Peyer's patch (tissue), 4 donors: ENCODE measurements at regions not wholly inside any gene's neighbourhood (a gene's known extent, or its start where the extent isn't known, plus 50 kb on each side); places are given as distances from the start of the nearest gene placed in this dataset.
A peak's percentile ranks its signal among the peaks of the same experiment; 100 is the strongest.

Experiments used
- DNase-seq, 3 donors: peaks; one replicate each; pipeline ENCODE4 v3.0.0-alpha.2; 2017 to 2019
- H3K27ac ChIP-seq, 4 donors: fragments of 200-600 bp; sonication (generic); one replicate each; pipeline ENCODE4 v1.5.1; 2016 to 2019
- H3K27me3 ChIP-seq, 2 donors: fragments of 200-600 bp; sonication (generic); one replicate each; pipeline ENCODE4 v1.5.1; 2019
- H3K36me3 ChIP-seq, 3 donors: fragments of 200-600 bp; sonication (generic); one replicate each; pipeline ENCODE4 v1.5.1; 2016 to 2019
- H3K4me1 ChIP-seq, 4 donors: fragments of 200-600 bp; sonication (generic); one replicate each; pipeline ENCODE4 v1.5.1; 2016 to 2019
- H3K4me3 ChIP-seq, 4 donors: fragments of 200-600 bp; sonication (generic); 1 replicate in 3 of 4; 2 replicates in 1 of 4; pipeline ENCODE4 v1.5.1; 2016 to 2019; ENCODE audit warnings: mild to moderate bottlenecking in 1 of 4
- H3K9me3 ChIP-seq, 4 donors: fragments of 200-600 bp; sonication (generic); one replicate each; pipeline ENCODE4 v1.5.1; 2016 to 2019; ENCODE audit warnings: mild to moderate bottlenecking in 1 of 4
- POLR2A ChIP-seq, 2 donors: fragments of 450-650 bp; IDR thresholded peaks; one replicate each; pipeline ENCODE4 v1.5.1; 2017; ENCODE audit warnings: antibody characterized with exemption in 2 of 2, mild to moderate bottlenecking in 2 of 2, moderate library complexity in 2 of 2
- TF ChIP-seq, protein P1 (sequence below), 6 experiments: fragments of 450-650 bp in 4 of 6; fragments of 200-600 bp in 2 of 6; sonication (generic) in 1 of 6; IDR thresholded peaks; one replicate each; pipeline ENCODE4 v1.5.1; 2017 to 2019; ENCODE audit warnings: antibody characterized with exemption in 6 of 6, mild to moderate bottlenecking in 3 of 6, moderate library complexity in 1 of 6

DNA sequence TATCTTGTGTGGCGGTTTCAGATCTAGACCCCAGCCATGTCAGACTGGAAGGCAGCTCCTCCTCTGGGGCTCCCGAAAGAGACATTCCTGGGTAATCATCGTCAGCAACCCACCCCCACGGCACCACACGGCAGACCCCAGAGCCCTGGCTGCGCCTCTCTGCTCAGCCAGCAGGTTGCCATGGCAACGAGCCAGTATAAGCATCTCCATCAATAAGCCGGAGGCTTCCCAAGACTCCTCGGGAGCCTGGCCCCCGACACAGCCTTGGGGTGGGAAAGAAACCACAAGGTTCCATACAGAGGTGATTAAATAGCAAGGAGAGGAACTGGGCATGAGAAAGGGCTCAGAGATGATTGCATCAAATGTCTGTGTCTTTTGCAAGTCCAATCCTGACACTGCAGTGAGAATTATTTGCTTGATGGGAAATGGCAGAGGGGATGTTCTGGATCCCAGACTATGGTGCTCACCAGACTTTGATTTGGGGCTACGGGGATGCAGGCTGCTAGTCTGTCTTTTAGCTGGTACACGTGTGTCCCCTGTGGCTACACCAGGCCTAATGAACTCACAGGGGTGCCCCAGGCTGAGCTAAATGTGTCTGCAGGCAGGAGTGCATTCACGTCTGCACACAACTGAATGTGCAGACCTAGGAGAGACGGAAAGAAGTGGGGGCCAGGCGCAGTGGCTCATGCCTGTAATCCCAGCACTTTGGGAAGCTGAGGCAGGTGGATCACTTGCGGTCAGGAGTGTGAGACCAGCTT is 320.5 kb upstream of the TNRC6C start:
- DNase-seq: no peak
- H3K27me3 ChIP-seq: no peaks in the 10 kb centered on the region

DNA sequence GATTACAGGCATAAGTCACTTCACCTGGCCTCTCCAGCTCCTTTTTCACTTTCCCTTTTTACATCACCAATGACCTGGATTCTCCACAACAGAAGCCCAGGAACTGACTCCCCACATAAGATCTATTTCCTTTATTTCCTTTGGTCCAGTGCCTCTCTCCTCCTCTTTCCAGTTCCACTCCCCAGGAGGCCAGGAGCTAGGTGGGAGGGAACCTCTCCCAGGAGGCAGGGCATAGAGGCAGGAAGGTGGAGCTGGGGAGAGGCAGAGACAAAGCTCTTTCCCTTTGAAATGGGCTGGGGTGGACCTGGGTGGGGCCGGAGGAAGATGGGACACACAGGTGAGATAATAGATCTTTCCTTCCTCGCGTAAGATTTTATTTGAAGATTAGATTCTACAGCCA is 318.3 kb upstream of the TNRC6C start:
- TF ChIP-seq, protein P1, sequence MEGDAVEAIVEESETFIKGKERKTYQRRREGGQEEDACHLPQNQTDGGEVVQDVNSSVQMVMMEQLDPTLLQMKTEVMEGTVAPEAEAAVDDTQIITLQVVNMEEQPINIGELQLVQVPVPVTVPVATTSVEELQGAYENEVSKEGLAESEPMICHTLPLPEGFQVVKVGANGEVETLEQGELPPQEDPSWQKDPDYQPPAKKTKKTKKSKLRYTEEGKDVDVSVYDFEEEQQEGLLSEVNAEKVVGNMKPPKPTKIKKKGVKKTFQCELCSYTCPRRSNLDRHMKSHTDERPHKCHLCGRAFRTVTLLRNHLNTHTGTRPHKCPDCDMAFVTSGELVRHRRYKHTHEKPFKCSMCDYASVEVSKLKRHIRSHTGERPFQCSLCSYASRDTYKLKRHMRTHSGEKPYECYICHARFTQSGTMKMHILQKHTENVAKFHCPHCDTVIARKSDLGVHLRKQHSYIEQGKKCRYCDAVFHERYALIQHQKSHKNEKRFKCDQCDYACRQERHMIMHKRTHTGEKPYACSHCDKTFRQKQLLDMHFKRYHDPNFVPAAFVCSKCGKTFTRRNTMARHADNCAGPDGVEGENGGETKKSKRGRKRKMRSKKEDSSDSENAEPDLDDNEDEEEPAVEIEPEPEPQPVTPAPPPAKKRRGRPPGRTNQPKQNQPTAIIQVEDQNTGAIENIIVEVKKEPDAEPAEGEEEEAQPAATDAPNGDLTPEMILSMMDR (IDR thresholded peaks at IDR 0.05): no peak
- TF ChIP-seq POLR2A (IDR thresholded peaks at IDR 0.05): no peak
- Histone ChIP-seq H3K4me3 (no peak overlapping the region), H3K9me3 (no peaks in the 10 kb centered on the region), H3K27ac (no peak overlapping the region), H3K4me1 (no peaks in the 10 kb centered on the region), H3K36me3 (no peaks in the 10 kb centered on the region), H3K27me3 (no peaks in the 10 kb centered on the region)
- DNase-seq: no peak

More for the DNA sequence above, 320.5 kb upstream of the TNRC6C start:
- Histone ChIP-seq H3K27ac (no peak overlapping the region), H3K9me3 (no peaks in the 10 kb centered on the region), H3K4me1 (no peaks in the 10 kb centered on the region), H3K4me3 (no peak overlapping the region), H3K36me3 (no peaks in the 10 kb centered on the region)
- no peak for TF ChIP-seq POLR2A (IDR thresholded peaks at IDR 0.05)
- TF ChIP-seq, protein P1 (IDR thresholded peaks at IDR 0.05): no peak

- TF ChIP-seq POLR2A (IDR thresholded peaks at IDR 0.05): no peak
- TF ChIP-seq, protein P1 (IDR thresholded peaks at IDR 0.05): no peak
- H3K4me3 ChIP-seq: no peak overlapping the region
- H3K36me3 ChIP-seq: no peaks in the 10 kb centered on the region
- no peaks in the 10 kb centered on the region for H3K27me3 ChIP-seq
- no peaks in the 10 kb centered on the region for H3K4me1 ChIP-seq
- DNase-seq: no peak
- H3K27ac ChIP-seq: no peak overlapping the region
- no peaks in the 10 kb centered on the region for H3K9me3 ChIP-seq
These were observed 317.4 kb upstream of the TNRC6C start for GRCh38 chr17:77640916-77641605.

DNA sequence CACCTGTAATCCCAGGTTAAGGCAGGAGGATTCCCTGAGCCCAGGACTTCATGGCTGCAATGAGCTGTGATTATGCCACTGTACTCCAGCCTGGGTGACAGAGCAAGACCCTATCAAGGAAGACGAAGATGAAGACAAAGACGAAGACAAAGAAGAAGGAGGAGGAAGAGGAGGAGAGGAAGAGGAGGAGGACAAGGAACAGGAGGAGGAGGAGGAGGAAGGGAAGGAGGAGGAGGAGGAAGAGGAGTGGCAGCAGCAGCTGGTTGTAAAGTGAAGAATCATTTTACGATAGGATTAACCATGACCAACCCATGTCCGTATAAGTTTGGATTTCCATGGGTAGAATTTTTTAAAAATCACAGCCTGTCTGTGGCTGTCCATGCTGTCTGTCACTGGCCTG is 316.8 kb upstream of the TNRC6C start:
- H3K9me3 ChIP-seq: no peaks in the 10 kb centered on the region
- H3K4me1 ChIP-seq: no peaks in the 10 kb centered on the region
- TF ChIP-seq, protein P1 (IDR thresholded peaks at IDR 0.05): no peak
- no peak for TF ChIP-seq POLR2A (IDR thresholded peaks at IDR 0.05)
- DNase-seq: no peak
- H3K36me3 ChIP-seq: no peaks in the 10 kb centered on the region
- H3K27me3 ChIP-seq: no peaks in the 10 kb centered on the region
- no peak overlapping the region for H3K4me3 ChIP-seq
- no peak overlapping the region for H3K27ac ChIP-seq

GRCh38 chr17:77644181-77645071 is 314.1 kb upstream of the TNRC6C start:
- DNase-seq: peak in 1 of 3 donors; percentile 34
- Histone ChIP-seq H3K9me3 (no peaks in the 10 kb centered on the region), H3K36me3 (no peaks in the 10 kb centered on the region), H3K27me3 (no peaks in the 10 kb centered on the region), H3K27ac (no peak overlapping the region), H3K4me1 (no peaks in the 10 kb centered on the region), H3K4me3 (no peak overlapping the region)
- TF ChIP-seq POLR2A (IDR thresholded peaks at IDR 0.05): no peak
- TF ChIP-seq, protein P1 (IDR thresholded peaks at IDR 0.05): no peak
